Activated CD4-positive, alpha-beta T cell treated with anti-CD3 and anti-CD28 coated beads, Interleukin-2, amount 10 ng/mL, durations not matched to agents 7 days and 5 days (primary cell): ENCODE measurements at regions not wholly inside any gene's neighbourhood (a gene's known extent, or its start where the extent isn't known, plus 50 kb on each side); places are given as distances from the start of the nearest gene placed in this dataset.
"Not testable (repeated sequence)": the region's sequence is repeated elsewhere in the genome, so short reads cannot be mapped to it uniquely, and the experiment has no call there.

ENCODE experiments used
- CTCF ChIA-PET: fragments of 350-600 bp; sonication (Branson Sonifier 250); formaldehyde crosslinking; loops from one replicate; lab custom pipeline; 2021; ENCODE audit warnings: antibody characterized with exemption; lab: Charles Lee
- POLR2A ChIA-PET: fragments of 350-600 bp; sonication (Branson Sonifier 250); formaldehyde crosslinking; loops from one replicate; lab custom pipeline; 2021; ENCODE audit warnings: antibody characterized with exemption; lab: Charles Lee
- DNase-seq: peaks from one replicate; pipeline ENCODE4 v3.0.0-alpha.2; 2020
- H3K27ac Mint-ChIP-seq: one replicate; pipeline ENCODE4 v1.8.0; 2021; ENCODE audit warnings: mild to moderate bottlenecking, moderate library complexity, mixed read lengths
- H3K27me3 Mint-ChIP-seq: one replicate; pipeline ENCODE4 v1.8.0; 2021; ENCODE audit warnings: mixed read lengths
- H3K36me3 Mint-ChIP-seq: one replicate; pipeline ENCODE4 v1.8.0; 2021; ENCODE audit warnings: low read depth, mixed read lengths
- H3K4me1 Mint-ChIP-seq: one replicate; pipeline ENCODE4 v1.8.0; 2021; ENCODE audit warnings: mixed read lengths
- H3K4me3 Mint-ChIP-seq: one replicate; pipeline ENCODE4 v1.8.0; 2021; ENCODE audit warnings: mild to moderate bottlenecking, moderate library complexity, mixed read lengths
- H3K9me3 Mint-ChIP-seq: one replicate; pipeline ENCODE4 v1.8.0; 2021; ENCODE audit warnings: mixed read lengths

DNA sequence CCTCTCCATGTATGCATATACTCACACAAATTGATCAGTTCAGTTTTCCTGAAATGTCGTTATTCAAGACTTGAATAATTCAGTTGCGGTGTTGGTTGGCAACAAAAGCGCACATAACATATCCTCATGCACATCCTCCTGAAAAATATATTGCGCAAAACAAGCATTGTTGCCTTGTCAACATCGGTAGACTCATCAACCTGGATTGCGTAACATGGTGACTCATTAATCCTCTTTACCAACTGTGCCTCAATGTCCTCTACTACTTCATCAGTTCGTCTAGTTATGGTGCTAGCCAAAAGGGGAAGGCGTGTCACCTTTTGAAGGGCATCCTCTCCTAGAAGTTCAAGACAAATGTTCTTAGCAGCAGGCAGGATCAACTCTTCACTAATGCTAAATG lies 357.7 kb downstream of the LMO7 start:
- H3K27ac Mint-ChIP-seq: no peak overlapping the region
- no peaks in the 10 kb centered on the region for H3K36me3 Mint-ChIP-seq
- H3K4me3 Mint-ChIP-seq: no peak overlapping the region
- H3K9me3 Mint-ChIP-seq: no peaks in the 10 kb centered on the region
- no peaks in the 10 kb centered on the region for H3K27me3 Mint-ChIP-seq
- peaks cover 7% of the 10 kb centered on the region for H3K4me1 Mint-ChIP-seq
- CTCF ChIA-PET: no interaction called here
- DNase-seq: no peak
- POLR2A ChIA-PET: no interaction called here

DNA sequence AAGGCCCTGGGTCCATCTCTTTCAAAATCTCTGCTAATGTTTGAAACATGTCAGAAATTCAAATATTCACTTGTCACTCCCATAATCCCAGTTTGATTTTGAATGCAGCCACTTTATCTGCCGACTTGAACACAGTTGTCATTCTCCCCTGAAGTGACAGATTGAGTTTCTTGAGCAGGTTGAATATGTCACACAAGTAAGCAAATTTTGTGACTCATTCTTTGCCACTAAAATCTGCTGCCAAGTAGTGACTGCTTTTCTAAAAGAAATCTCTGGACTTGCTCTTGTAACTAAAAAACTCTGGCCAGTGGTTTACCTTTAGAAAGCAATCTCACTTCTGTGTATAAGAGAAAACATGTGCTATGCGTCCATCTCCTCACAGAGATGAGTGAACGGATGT lies 357.1 kb downstream of the LMO7 start:
- Mint-ChIP-seq H3K36me3 (no peaks in the 10 kb centered on the region), H3K4me1 (peaks cover 7% of the 10 kb centered on the region), H3K27me3 (no peaks in the 10 kb centered on the region), H3K9me3 (no peaks in the 10 kb centered on the region), H3K4me3 (no peak overlapping the region), H3K27ac (no peak overlapping the region)
- ChIA-PET POLR2A (no interaction called here), CTCF (no interaction called here)
- DNase-seq: no peak

DNA sequence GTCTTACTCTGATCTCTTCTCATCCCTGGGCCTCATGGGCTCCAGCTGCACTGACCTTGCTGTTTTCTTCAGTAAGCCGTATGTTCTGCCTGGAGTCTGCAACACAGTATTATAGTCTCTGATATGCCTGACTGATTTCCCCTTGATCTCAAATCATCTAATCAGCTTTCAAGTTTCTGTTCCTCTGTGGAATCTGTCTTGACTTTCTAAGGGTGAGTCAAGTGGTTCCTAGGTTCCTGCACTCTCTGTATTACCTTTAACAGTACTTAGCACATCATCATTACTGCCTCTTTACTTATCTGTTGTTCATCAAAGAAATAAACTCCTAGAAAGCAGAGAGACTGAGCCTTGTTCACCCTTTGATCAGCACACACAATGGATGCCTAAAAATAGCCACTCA lies 350.7 kb downstream of the LMO7 start:
- no peak overlapping the region for H3K4me3 Mint-ChIP-seq
- H3K36me3 Mint-ChIP-seq: no peaks in the 10 kb centered on the region
- H3K27ac Mint-ChIP-seq: no peak overlapping the region
- H3K9me3 Mint-ChIP-seq: no peaks in the 10 kb centered on the region
- ChIA-PET CTCF (no interaction called here), POLR2A (no interaction called here)
- no peaks in the 10 kb centered on the region for H3K4me1 Mint-ChIP-seq
- DNase-seq: no peak
- no peaks in the 10 kb centered on the region for H3K27me3 Mint-ChIP-seq

DNA sequence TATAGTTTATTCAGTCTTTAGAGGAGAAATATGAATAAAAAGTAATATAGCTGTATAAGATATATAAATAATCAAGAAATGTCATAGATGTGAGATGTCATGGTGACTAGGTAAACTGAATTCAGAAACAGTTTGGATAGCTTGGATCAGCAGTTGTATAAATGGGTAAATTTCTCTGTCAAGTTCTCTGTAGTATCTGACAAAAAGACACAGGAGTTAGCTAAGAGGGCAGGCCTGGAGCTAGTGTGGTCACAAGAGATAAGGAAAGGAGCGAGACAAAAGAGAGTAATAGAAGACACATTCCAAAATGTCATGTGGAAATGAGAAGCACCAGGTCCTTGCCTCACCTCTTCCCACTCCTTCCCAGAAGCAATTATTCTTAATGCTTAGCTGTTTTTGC lies 349.0 kb downstream of the LMO7 start:
- ChIA-PET POLR2A (no interaction called here), CTCF (no interaction called here)
- Mint-ChIP-seq H3K36me3 (no peaks in the 10 kb centered on the region), H3K27ac (no peak overlapping the region), H3K27me3 (no peaks in the 10 kb centered on the region), H3K4me1 (no peaks in the 10 kb centered on the region), H3K4me3 (no peak overlapping the region), H3K9me3 (no peaks in the 10 kb centered on the region)
- no peak for DNase-seq

DNA sequence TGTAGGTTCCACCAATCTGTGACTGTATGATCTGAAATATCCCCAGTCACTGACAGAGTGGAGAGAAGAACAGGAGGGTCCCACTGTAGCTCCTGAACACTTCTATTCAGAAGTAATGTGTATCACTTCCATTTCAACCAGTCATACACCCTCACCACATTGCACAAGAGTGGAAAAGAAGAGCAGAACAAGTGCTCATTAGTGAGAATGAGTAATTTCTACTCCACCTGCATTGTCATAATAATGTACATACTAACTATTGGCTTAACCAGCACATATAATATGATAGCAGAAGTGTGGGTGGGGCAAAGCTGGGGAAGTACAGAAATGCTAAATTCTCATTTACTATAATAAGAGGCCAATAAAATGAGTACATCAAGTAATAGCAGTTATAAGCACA lies 342.7 kb downstream of the LMO7 start:
- Mint-ChIP-seq H3K9me3 (no peaks in the 10 kb centered on the region), H3K27me3 (no peaks in the 10 kb centered on the region), H3K36me3 (no peaks in the 10 kb centered on the region), H3K4me3 (no peak overlapping the region), H3K27ac (no peak overlapping the region), H3K4me1 (no peaks in the 10 kb centered on the region)
- ChIA-PET POLR2A (no interaction called here), CTCF (no interaction called here)
- DNase-seq: no peak

DNA sequence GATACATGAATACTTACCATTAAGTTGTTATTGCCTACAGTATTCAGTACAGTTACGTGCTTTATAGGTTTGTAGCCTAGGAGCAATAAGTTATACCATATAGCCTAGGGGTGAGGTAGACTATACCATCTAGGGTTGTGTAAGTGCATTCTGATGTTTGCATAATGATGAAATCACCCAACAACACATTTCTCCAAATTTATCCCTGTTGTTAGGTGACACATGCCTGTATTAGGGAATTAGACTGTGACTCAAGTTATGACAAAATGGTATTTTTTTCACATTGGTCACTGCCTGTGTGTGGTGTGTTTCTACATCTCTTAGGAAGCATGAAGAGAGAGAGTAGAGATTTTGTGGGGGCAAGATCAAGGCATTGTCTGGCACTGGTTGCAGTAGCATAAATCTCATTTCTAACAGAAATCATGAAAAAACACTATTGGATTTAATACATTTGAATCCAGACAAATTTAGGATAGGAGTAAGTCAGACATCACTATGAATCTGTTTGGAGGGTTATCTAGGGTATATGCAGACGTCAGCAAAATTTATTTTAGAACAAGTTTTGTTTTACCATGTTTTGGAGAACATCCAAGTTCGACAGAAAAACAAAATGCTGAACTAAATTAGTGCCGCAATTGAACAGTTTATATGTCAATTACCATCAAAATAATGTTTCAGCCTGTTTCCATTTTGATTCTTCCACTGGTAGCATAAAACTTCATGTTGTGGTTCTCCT lies 332.1 kb downstream of the LMO7 start:
- Mint-ChIP-seq H3K4me3 (no peak overlapping the region), H3K36me3 (no peaks in the 10 kb centered on the region), H3K27ac (no peak overlapping the region)

GRCh38 chr13:75963302-75963701 lies 327.2 kb downstream of the LMO7 start:
- Mint-ChIP-seq H3K27ac (no peak overlapping the region), H3K36me3 (no peaks in the 10 kb centered on the region), H3K4me3 (no peak overlapping the region), H3K9me3 (no peaks in the 10 kb centered on the region), H3K27me3 (no peaks in the 10 kb centered on the region), H3K4me1 (no peaks in the 10 kb centered on the region)
- POLR2A ChIA-PET: no interaction called here
- CTCF ChIA-PET: no interaction called here
- no peak for DNase-seq

More for the DNA sequence above, 332.1 kb downstream of the LMO7 start:
- peaks cover 3% of the 10 kb centered on the region for H3K27me3 Mint-ChIP-seq
- ChIA-PET CTCF (no interaction called here), POLR2A (no interaction called here)
- H3K4me1 Mint-ChIP-seq: no peaks in the 10 kb centered on the region
- no peaks in the 10 kb centered on the region for H3K9me3 Mint-ChIP-seq
- DNase-seq: no peak

DNA sequence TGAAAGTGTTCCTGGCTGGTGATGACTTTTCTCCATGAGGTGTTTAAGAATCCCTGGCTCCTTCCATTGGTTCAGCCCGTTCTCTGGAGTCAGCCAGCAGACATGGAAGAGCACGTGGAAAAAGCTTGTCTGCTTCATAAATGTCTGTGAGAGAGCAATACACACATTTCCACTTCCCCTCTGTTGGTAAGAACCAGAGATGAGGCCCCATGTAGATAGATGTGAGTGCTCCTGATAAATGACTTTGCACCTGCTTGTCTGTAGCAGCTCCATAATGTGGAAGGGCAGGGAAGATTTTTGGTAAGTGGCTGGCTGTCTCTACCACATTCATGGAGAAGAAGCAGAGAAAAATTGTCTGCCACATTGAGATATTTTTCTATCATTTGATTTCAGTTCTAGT lies 325.8 kb downstream of the LMO7 start:
- ChIA-PET CTCF (interaction anchor here (0.5 kb wide), 1 partner anchor 1003 kb away, joined by 3 read pairs; no protein-coding TSS in a partner anchor), POLR2A (no interaction called here)
- Mint-ChIP-seq H3K27ac (no peak overlapping the region), H3K4me3 (no peak overlapping the region), H3K4me1 (no peaks in the 10 kb centered on the region), H3K9me3 (no peaks in the 10 kb centered on the region), H3K27me3 (no peaks in the 10 kb centered on the region), H3K36me3 (no peaks in the 10 kb centered on the region)
- DNase-seq: no peak

DNA sequence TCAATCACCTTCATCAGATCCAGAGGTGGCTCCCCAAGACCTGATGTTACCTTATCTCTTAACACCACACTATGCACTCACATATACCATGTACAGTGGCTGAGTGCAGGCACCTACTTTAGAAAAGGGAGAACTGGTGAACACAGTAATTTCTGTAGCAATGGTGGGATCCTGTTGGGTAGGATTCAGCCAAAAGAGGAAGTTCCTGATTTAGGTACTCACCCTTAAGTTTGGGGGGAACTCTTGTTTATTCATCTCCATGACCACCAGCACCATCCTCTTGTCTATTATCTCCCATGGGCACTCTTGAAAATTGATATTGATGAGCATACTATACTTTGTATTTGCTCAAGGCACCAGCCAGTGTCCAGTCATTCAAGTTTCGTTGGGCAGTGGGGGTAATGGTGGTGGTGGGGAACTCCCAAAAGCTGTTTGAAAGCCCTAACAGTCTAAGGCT lies 324.4 kb downstream of the LMO7 start:
- no peaks in the 10 kb centered on the region for H3K9me3 Mint-ChIP-seq
- H3K4me3 Mint-ChIP-seq: no peak overlapping the region
- CTCF ChIA-PET: no interaction called here
- no peaks in the 10 kb centered on the region for H3K36me3 Mint-ChIP-seq
- DNase-seq: no peak
- no peaks in the 10 kb centered on the region for H3K27me3 Mint-ChIP-seq
- H3K4me1 Mint-ChIP-seq: no peaks in the 10 kb centered on the region
- POLR2A ChIA-PET: no interaction called here
- H3K27ac Mint-ChIP-seq: no peak overlapping the region

DNA sequence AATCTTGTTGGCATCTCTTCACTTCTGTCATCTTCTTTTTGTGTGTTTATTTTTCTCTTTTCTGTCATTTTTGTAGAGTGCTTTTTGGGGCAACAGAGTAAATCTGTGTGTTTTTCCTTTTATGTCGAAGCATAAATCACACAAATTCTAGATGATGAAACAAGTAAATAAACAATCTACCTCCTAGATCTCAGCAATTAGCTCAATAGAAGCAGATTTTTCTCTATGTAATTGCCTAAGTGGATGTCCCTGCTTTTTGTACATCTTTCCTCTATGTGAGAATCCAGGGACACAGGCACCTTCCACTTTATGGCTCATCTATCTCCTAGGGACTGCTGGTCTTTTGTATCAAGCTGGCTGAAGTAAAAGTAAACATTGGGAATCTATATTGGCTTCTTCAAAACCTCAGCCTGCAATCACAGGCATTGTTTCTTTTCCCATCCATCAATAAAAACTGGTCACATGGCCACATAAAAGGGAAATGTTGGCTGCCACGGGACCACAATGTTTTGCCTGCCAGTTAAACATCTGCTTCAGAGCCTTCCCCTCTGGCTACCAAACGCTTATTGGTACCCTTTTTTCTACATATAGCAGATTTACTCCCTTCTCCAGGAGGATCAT lies 323.8 kb downstream of the LMO7 start:
- no peak for DNase-seq
- peaks cover 1% of the 10 kb centered on the region for H3K27me3 Mint-ChIP-seq
- ChIA-PET POLR2A (no interaction called here), CTCF (no interaction called here)
- no peak overlapping the region for H3K27ac Mint-ChIP-seq
- H3K4me1 Mint-ChIP-seq: no peaks in the 10 kb centered on the region
- H3K9me3 Mint-ChIP-seq: peaks cover 2% of the 10 kb centered on the region
- no peaks in the 10 kb centered on the region for H3K36me3 Mint-ChIP-seq
- H3K4me3 Mint-ChIP-seq: no peak overlapping the region

- POLR2A ChIA-PET: interaction anchor here (0.6 kb wide), 1 partner anchor 28 kb away, joined by 3 read pairs; no protein-coding TSS in a partner anchor
- DNase-seq, H3K4me1 Mint-ChIP-seq, H3K4me3 Mint-ChIP-seq, H3K9me3 Mint-ChIP-seq, H3K27ac Mint-ChIP-seq, CTCF ChIA-PET, H3K36me3 Mint-ChIP-seq, H3K27me3 Mint-ChIP-seq: not testable (repeated sequence)
Observed at GRCh38 chr13:75953589-75953988, 317.5 kb downstream of the LMO7 start.

DNA sequence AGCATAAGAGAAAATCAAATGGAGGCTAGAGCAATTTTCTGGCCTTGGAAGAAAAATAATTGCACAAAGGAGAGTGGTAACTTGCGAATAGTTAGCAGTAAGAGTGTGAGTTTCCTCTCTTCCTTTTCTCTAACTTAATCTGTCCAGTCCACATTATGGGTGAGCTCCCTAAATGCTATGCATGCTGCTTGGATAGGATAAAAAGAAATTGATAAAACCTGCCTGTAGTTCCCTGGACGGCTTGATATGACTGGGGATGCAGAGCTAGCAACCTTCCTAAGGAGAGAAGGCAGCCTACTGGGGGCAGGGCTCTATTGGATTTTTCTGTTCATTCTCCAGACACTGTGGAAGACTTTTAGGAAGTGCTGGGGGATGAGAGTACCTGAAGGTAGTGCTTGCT lies 311.3 kb downstream of the LMO7 start:
- no peak overlapping the region for H3K4me3 Mint-ChIP-seq
- no peak overlapping the region for H3K27ac Mint-ChIP-seq
- no peaks in the 10 kb centered on the region for H3K27me3 Mint-ChIP-seq
- no peak for DNase-seq
- POLR2A ChIA-PET: no interaction called here
- no peaks in the 10 kb centered on the region for H3K9me3 Mint-ChIP-seq
- H3K36me3 Mint-ChIP-seq: no peaks in the 10 kb centered on the region
- CTCF ChIA-PET: no interaction called here
- no peaks in the 10 kb centered on the region for H3K4me1 Mint-ChIP-seq

DNA sequence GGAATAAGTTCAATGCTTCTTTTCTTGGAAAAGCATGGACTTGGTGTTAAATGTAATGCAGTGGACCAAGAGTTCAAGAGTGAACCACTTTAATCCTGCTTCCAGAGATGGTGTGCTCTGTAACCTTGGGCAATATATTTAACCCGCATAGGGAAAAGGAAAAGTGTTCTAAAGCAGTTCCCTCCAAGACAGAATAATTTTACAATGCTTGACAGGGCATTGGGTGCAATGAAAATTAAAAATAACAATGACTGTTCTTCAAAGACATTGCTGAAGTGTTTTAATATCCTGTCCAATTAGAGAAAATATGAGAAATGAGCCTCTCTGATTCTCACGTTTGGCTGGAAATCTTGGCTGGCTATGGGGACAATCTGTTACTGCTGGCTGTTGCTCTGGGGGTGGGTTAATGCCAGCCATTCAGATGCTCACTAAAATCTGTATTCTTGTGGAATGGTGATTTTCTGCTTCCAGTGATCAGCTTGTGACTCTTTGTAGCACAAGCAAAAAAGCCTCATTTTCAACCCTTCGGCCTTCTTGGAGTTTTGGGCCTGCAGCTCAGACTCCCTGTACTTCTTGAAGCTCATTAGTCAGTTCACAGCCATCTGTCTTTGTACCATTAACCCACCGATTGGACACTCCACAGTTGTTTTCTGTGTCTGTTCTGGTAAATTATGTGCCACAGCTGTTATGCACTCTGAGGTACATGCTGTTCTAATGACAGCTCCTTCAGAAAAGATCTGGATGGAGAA lies 310.6 kb downstream of the LMO7 start:
- ChIA-PET POLR2A (no interaction called here), CTCF (no interaction called here)
- H3K4me1 Mint-ChIP-seq: no peaks in the 10 kb centered on the region
- DNase-seq: no peak
- H3K36me3 Mint-ChIP-seq: no peaks in the 10 kb centered on the region
- H3K9me3 Mint-ChIP-seq: no peaks in the 10 kb centered on the region
- no peak overlapping the region for H3K4me3 Mint-ChIP-seq
- H3K27ac Mint-ChIP-seq: no peak overlapping the region
- no peaks in the 10 kb centered on the region for H3K27me3 Mint-ChIP-seq
